Caki2 (cell line): ENCODE measurements at regions not wholly inside any gene's neighbourhood (a gene's known extent, or its start where the extent isn't known, plus 50 kb on each side); places are given as distances from the start of the nearest gene placed in this dataset.
"Not testable (repeated sequence)": the region's sequence is repeated elsewhere in the genome, so short reads cannot be mapped to it uniquely, and the experiment has no call there.

Source experiments
- DNase-seq: peaks from one replicate; pipeline ENCODE4 v3.0.0-alpha.2; 2015; ENCODE audit warnings: low read depth
- in situ Hi-C: cut with HindIII; loops from 2 replicates; pipeline ENCODE4 v1.10.0; 2016; ENCODE audit warnings: low sequenced_read_pairs, low pct_unique_long_range_greater_than_20kb, mixed read lengths

- in situ Hi-C loops = no loop called here
Observed at GRCh38 chr18:28331551-28331950, 154.6 kb upstream of the CDH2 start.

GRCh38 chr18:28313602-28314001 lies 136.7 kb upstream of the CDH2 start:
- no peak for DNase-seq
- in situ Hi-C loops = no loop called here

More at GRCh38 chr18:28331551-28331950, 154.6 kb upstream of the CDH2 start:
- DNase-seq = no peak

GRCh38 chr18:28288784-28289183 lies 111.9 kb upstream of the CDH2 start:
- in situ Hi-C loops = no loop called here
- DNase-seq = no peak

- in situ Hi-C loops = no loop called here
- DNase-seq = no peak
Observed at GRCh38 chr18:28287146-28287545, 110.2 kb upstream of the CDH2 start.

- in situ Hi-C loops = no loop called here
- DNase-seq = no peak
Observed at GRCh38 chr18:28284132-28284531, 107.2 kb upstream of the CDH2 start.

GRCh38 chr18:28281400-28281799 lies 104.5 kb upstream of the CDH2 start:
- in situ Hi-C loops = no loop called here
- DNase-seq = no peak

GRCh38 chr18:28269750-28270149 lies 92.8 kb upstream of the CDH2 start:
- in situ Hi-C loops = no loop called here
- no peak for DNase-seq

- peak; percentile 15 for DNase-seq
- in situ Hi-C loops = no loop called here
Observed at GRCh38 chr18:28267878-28268625, 91.1 kb upstream of the CDH2 start.

- in situ Hi-C loops = no loop called here
- no peak for DNase-seq
Observed at GRCh38 chr18:28267276-28267675, 90.3 kb upstream of the CDH2 start.

GRCh38 chr18:28256166-28256565 lies 79.2 kb upstream of the CDH2 start:
- DNase-seq = no peak
- in situ Hi-C loops = no loop called here

- DNase-seq = no peak
- in situ Hi-C loops = no loop called here
Observed at GRCh38 chr18:28248653-28249052, 71.7 kb upstream of the CDH2 start.

- in situ Hi-C loops, DNase-seq: not testable (repeated sequence)
Observed at GRCh38 chr18:28240626-28241025, 63.7 kb upstream of the CDH2 start.

GRCh38 chr18:28236487-28236886 lies 59.6 kb upstream of the CDH2 start:
- in situ Hi-C loops = no loop called here

More at GRCh38 chr18:28236487-28236886, 59.6 kb upstream of the CDH2 start:
- no peak for DNase-seq
